Gastrocnemius medialis (tissue), 4 donors: ENCODE measurements at regions not wholly inside any gene's neighbourhood (a gene's known extent, or its start where the extent isn't known, plus 50 kb on each side); places are given as distances from the start of the nearest gene placed in this dataset.

Experiments used
- CTCF ChIP-seq, 5 experiments: fragments of 450-650 bp in 3 of 5; fragments of 200-600 bp in 2 of 5; sonication (generic) in 2 of 5; IDR thresholded peaks in 4 of 5; conservative IDR thresholded peaks in 1 of 5; 1 replicate in 4 of 5; 2 replicates in 1 of 5; pipeline ENCODE4 v1.5.1; 2016 to 2019; ENCODE audit warnings: antibody characterized with exemption in 5 of 5, mild to moderate bottlenecking in 3 of 5, moderate library complexity in 3 of 5
- POLR2A ChIP-seq, 2 donors: fragments of 450-650 bp; IDR thresholded peaks; one replicate each; pipeline ENCODE4 v1.6.1; 2017; ENCODE audit warnings: antibody characterized with exemption in 2 of 2, mild to moderate bottlenecking in 2 of 2, moderate library complexity in 2 of 2

GRCh38 chr11:119483341-119483880 lies 60.4 kb upstream of the THY1 start:
- TF ChIP-seq CTCF (IDR thresholded peaks at IDR 0.05 in 4 of 5, conservative IDR thresholded peaks at IDR 0.05 in 1 of 5) (no peak), POLR2A (IDR thresholded peaks at IDR 0.05) (no peak)
